Liver (tissue), 8 donors: ENCODE measurements at regions not wholly inside any gene's neighbourhood (a gene's known extent, or its start where the extent isn't known, plus 50 kb on each side); places are given as distances from the start of the nearest gene placed in this dataset.

Source experiments
- DNase-seq: peaks from one replicate; pipeline ENCODE4 v3.0.0-alpha.2; 2017; ENCODE audit warnings: low spot score
- H3K27ac ChIP-seq, 2 donors: one replicate each; pipeline ENCODE4 v1.7.0; 2013; ENCODE audit warnings: inconsistent platforms in 2 of 2, low read length in 2 of 2, control low read depth in 1 of 2, low read depth in 1 of 2, mild to moderate bottlenecking in 1 of 2
- H3K27me3 ChIP-seq, 4 donors: one replicate each; pipeline versions ENCODE4 v1.6.1 to v1.7.0; 2013; ENCODE audit warnings: low read length in 3 of 4, inconsistent platforms in 1 of 4, mild to moderate bottlenecking in 1 of 4, moderate library complexity in 1 of 4; ENCODE audit not compliant: control insufficient read depth in 4 of 4, insufficient read depth in 4 of 4
- H3K36me3 ChIP-seq, 4 donors: one replicate each; pipeline versions ENCODE4 v1.6.1 to v1.7.0; 2013; ENCODE audit warnings: low read length in 3 of 4, mild to moderate bottlenecking in 3 of 4, low read depth in 1 of 4, moderate library complexity in 1 of 4; ENCODE audit not compliant: control insufficient read depth in 4 of 4, insufficient read depth in 3 of 4
- H3K4me1 ChIP-seq, 4 donors: one replicate each; pipeline versions ENCODE4 v1.6.1 to v1.7.0; 2013; ENCODE audit warnings: low read length in 3 of 4, mild to moderate bottlenecking in 3 of 4, moderate library complexity in 1 of 4; ENCODE audit not compliant: control insufficient read depth in 4 of 4, insufficient read depth in 4 of 4
- H3K4me3 ChIP-seq, 3 donors: one replicate each; pipeline versions ENCODE4 v1.6.1 to v1.7.0; 2013; ENCODE audit warnings: low read length in 3 of 3, control low read depth in 1 of 3, low read depth in 1 of 3, mild to moderate bottlenecking in 1 of 3
- H3K9ac ChIP-seq, 2 donors: one replicate each; pipeline ENCODE4 v1.7.0; 2013; ENCODE audit warnings: low read length in 2 of 2, mild to moderate bottlenecking in 2 of 2, moderate library complexity in 2 of 2, control low read depth in 1 of 2, low read depth in 1 of 2
- H3K9me3 ChIP-seq, 4 donors: one replicate each; pipeline versions ENCODE4 v1.6.1 to v1.7.0; 2013; ENCODE audit warnings: low read length in 3 of 4; ENCODE audit not compliant: control insufficient read depth in 4 of 4
- EGR1 ChIP-seq, 2 donors: IDR thresholded peaks; 2 replicates each; pipeline ENCODE4 v1.6.1; 2016 to 2018; ENCODE audit warnings: antibody characterized with exemption in 2 of 2, low read depth in 2 of 2
- FOXA1 ChIP-seq: IDR thresholded peaks from 2 replicates; pipeline ENCODE4 v1.6.1; 2016; ENCODE audit warnings: antibody characterized with exemption
- FOXA2 ChIP-seq: IDR thresholded peaks from 2 replicates; pipeline ENCODE4 v1.6.1; 2016; ENCODE audit warnings: antibody characterized with exemption
- GABPA ChIP-seq, 2 donors: IDR thresholded peaks in 1 of 2; conservative IDR thresholded peaks in 1 of 2; 2 replicates each; pipeline ENCODE4 v1.6.1; 2016; ENCODE audit warnings: antibody characterized with exemption in 2 of 2, mild to moderate bottlenecking in 1 of 2, moderate library complexity in 1 of 2
- HNF4A ChIP-seq, 2 donors: conservative IDR thresholded peaks; 2 replicates each; pipeline ENCODE4 v1.6.1; 2016; ENCODE audit warnings: antibody characterized with exemption in 2 of 2, mild to moderate bottlenecking in 2 of 2
- HNF4G ChIP-seq: IDR thresholded peaks from 2 replicates; pipeline ENCODE4 v1.6.1; 2016; ENCODE audit warnings: antibody characterized with exemption
- JUND ChIP-seq, 2 donors: IDR thresholded peaks; 2 replicates each; pipeline ENCODE4 v1.6.1; 2016; ENCODE audit warnings: antibody characterized with exemption in 2 of 2
- NR2F2 ChIP-seq: IDR thresholded peaks from 2 replicates; pipeline ENCODE4 v1.6.1; 2016; ENCODE audit warnings: antibody characterized with exemption
- RAD21 ChIP-seq, 2 donors: IDR thresholded peaks; 2 replicates each; pipeline ENCODE4 v1.6.1; 2016; ENCODE audit warnings: antibody characterized with exemption in 2 of 2, mild to moderate bottlenecking in 2 of 2
- RXRA ChIP-seq, 2 donors: IDR thresholded peaks; 2 replicates each; pipeline ENCODE4 v1.6.1; 2017 to 2018; ENCODE audit warnings: antibody characterized with exemption in 2 of 2, mild to moderate bottlenecking in 1 of 2
- SP1 ChIP-seq: IDR thresholded peaks from 2 replicates; pipeline ENCODE4 v1.6.1; 2018; ENCODE audit warnings: antibody characterized with exemption, mild to moderate bottlenecking
- TAF1 ChIP-seq: conservative IDR thresholded peaks from 2 replicates; pipeline ENCODE4 v1.6.1; 2016; ENCODE audit warnings: antibody characterized with exemption, mild to moderate bottlenecking
- YY1 ChIP-seq: IDR thresholded peaks from 2 replicates; pipeline ENCODE4 v1.6.1; 2016; ENCODE audit warnings: antibody characterized with exemption, mild to moderate bottlenecking
- WGBS: extraction: QIAGEN DNeasy Blood & Tissue Kit; methylation state at CpG from one replicate; pipeline ENCODE4 v1.1.7; 2013; 5-methylcytosine and 5-hydroxymethylcytosine counted together
- TF ChIP-seq, protein P1 (sequence below): IDR thresholded peaks from 2 replicates; pipeline ENCODE4 v1.6.1; 2016; ENCODE audit warnings: antibody characterized with exemption, mild to moderate bottlenecking
- TF ChIP-seq, protein P2 (sequence below): IDR thresholded peaks from 2 replicates; pipeline ENCODE4 v1.6.1; 2016; ENCODE audit warnings: antibody characterized with exemption
- TF ChIP-seq, protein P3 (sequence below): fragments of 150-350 bp; IDR thresholded peaks from 2 replicates; pipeline ENCODE4 v1.5.1; 2017; ENCODE audit warnings: improper control_type of control experiment, low read depth, low read length; ENCODE audit not compliant: missing input control
- TF ChIP-seq, protein P4 (sequence below): IDR thresholded peaks from 2 replicates; pipeline ENCODE4 v1.6.1; 2016; ENCODE audit warnings: antibody characterized with exemption
- TF ChIP-seq, protein P5 (sequence below): IDR thresholded peaks from 2 replicates; pipeline ENCODE4 v1.6.1; 2016; ENCODE audit warnings: antibody characterized with exemption
- donor health status: healthy.
- donor health status: healthy.
- donor health status: healthy.
- donor health status: healthy.
- donor health status: healthy.

DNA sequence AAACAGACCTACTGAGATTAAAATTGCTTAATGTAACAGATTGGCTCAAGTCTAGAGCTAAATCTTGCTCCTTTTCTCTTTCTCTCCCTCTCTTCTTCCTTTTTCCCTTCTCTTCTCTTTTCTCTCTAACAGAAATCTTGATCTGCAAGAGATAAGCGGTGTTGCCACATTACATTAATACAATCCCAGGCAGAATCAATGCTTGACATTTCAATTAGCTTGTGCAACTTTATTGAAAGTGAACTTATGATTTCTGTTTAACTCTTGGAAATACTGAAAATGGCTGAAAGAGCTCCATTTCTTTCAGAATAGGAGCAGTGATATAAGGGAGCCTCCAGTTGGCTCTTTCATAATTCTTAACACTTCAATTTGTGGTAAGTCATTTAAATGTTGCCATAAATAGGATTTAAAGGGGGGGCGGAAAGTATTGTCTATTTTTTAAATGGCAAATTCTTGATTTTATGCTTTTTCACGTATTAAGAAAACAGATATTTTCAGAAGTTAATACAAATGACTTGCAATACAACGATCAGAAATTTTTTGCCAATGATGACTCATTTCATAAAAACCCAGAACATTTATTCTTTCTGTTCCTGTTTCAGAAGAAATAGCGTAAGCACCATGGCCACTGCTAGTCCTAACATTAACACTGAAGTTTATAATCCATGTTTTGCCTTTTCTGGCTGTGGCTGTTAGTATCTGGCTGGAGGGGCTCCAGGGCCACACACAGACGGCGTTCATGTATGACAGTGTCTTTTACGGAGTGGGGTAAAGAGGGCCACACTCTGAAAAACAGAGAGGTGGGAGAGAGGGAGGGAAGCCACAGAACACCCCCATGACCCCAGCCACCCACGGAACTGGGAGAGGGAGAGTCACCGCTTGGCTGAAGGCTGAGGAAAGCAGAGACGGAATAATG is 115.7 kb upstream of the FAT1 start:
- no peak for DNase-seq
- Histone ChIP-seq H3K9ac (no peak overlapping the region), H3K4me3 (no peak overlapping the region), H3K27ac (no peak overlapping the region), H3K9me3 (no peaks in the 10 kb centered on the region), H3K4me1 (no peaks in the 10 kb centered on the region), H3K36me3 (no peaks in the 10 kb centered on the region), H3K27me3 (no peaks in the 10 kb centered on the region)
- TF ChIP-seq FOXA2 = no peak
- TF ChIP-seq GABPA (IDR thresholded peaks at IDR 0.05 in 1 of 2, conservative IDR thresholded peaks at IDR 0.05 in 1 of 2) = no peak
- TF ChIP-seq, protein P1, sequence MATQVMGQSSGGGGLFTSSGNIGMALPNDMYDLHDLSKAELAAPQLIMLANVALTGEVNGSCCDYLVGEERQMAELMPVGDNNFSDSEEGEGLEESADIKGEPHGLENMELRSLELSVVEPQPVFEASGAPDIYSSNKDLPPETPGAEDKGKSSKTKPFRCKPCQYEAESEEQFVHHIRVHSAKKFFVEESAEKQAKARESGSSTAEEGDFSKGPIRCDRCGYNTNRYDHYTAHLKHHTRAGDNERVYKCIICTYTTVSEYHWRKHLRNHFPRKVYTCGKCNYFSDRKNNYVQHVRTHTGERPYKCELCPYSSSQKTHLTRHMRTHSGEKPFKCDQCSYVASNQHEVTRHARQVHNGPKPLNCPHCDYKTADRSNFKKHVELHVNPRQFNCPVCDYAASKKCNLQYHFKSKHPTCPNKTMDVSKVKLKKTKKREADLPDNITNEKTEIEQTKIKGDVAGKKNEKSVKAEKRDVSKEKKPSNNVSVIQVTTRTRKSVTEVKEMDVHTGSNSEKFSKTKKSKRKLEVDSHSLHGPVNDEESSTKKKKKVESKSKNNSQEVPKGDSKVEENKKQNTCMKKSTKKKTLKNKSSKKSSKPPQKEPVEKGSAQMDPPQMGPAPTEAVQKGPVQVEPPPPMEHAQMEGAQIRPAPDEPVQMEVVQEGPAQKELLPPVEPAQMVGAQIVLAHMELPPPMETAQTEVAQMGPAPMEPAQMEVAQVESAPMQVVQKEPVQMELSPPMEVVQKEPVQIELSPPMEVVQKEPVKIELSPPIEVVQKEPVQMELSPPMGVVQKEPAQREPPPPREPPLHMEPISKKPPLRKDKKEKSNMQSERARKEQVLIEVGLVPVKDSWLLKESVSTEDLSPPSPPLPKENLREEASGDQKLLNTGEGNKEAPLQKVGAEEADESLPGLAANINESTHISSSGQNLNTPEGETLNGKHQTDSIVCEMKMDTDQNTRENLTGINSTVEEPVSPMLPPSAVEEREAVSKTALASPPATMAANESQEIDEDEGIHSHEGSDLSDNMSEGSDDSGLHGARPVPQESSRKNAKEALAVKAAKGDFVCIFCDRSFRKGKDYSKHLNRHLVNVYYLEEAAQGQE = no peak
- TF ChIP-seq YY1 = no peak
- TF ChIP-seq HNF4G = no peak
- TF ChIP-seq, protein P2, sequence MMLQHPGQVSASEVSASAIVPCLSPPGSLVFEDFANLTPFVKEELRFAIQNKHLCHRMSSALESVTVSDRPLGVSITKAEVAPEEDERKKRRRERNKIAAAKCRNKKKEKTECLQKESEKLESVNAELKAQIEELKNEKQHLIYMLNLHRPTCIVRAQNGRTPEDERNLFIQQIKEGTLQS = no peak
- TF ChIP-seq, protein P3, sequence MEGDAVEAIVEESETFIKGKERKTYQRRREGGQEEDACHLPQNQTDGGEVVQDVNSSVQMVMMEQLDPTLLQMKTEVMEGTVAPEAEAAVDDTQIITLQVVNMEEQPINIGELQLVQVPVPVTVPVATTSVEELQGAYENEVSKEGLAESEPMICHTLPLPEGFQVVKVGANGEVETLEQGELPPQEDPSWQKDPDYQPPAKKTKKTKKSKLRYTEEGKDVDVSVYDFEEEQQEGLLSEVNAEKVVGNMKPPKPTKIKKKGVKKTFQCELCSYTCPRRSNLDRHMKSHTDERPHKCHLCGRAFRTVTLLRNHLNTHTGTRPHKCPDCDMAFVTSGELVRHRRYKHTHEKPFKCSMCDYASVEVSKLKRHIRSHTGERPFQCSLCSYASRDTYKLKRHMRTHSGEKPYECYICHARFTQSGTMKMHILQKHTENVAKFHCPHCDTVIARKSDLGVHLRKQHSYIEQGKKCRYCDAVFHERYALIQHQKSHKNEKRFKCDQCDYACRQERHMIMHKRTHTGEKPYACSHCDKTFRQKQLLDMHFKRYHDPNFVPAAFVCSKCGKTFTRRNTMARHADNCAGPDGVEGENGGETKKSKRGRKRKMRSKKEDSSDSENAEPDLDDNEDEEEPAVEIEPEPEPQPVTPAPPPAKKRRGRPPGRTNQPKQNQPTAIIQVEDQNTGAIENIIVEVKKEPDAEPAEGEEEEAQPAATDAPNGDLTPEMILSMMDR = no peak
- no peak for TF ChIP-seq RAD21 (IDR thresholded peaks at IDR 0.05)
- TF ChIP-seq SP1 = no peak
- no peak for TF ChIP-seq FOXA1
- TF ChIP-seq TAF1 = no peak
- TF ChIP-seq RXRA (IDR thresholded peaks at IDR 0.05) = no peak
- no peak for TF ChIP-seq HNF4A (conservative IDR thresholded peaks at IDR 0.05)
- TF ChIP-seq JUND (IDR thresholded peaks at IDR 0.05) = no peak
- TF ChIP-seq, protein P4, sequence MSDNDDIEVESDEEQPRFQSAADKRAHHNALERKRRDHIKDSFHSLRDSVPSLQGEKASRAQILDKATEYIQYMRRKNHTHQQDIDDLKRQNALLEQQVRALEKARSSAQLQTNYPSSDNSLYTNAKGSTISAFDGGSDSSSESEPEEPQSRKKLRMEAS = no peak
- TF ChIP-seq NR2F2 = no peak
- TF ChIP-seq EGR1 (IDR thresholded peaks at IDR 0.05; ENCODE audit: low read depth in 2 of 2) = no peak
- TF ChIP-seq, protein P5, sequence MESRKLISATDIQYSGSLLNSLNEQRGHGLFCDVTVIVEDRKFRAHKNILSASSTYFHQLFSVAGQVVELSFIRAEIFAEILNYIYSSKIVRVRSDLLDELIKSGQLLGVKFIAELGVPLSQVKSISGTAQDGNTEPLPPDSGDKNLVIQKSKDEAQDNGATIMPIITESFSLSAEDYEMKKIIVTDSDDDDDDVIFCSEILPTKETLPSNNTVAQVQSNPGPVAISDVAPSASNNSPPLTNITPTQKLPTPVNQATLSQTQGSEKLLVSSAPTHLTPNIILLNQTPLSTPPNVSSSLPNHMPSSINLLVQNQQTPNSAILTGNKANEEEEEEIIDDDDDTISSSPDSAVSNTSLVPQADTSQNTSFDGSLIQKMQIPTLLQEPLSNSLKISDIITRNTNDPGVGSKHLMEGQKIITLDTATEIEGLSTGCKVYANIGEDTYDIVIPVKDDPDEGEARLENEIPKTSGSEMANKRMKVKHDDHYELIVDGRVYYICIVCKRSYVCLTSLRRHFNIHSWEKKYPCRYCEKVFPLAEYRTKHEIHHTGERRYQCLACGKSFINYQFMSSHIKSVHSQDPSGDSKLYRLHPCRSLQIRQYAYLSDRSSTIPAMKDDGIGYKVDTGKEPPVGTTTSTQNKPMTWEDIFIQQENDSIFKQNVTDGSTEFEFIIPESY = no peak
- 86% methylated on average over 11 of the region's 11 CpGs for WGBS
